RWPE2 (cell line): ENCODE measurements at regions not wholly inside any gene's neighbourhood (a gene's known extent, or its start where the extent isn't known, plus 50 kb on each side); places are given as distances from the start of the nearest gene placed in this dataset.

Experiments
- ATAC-seq: fragments of 200-7000 bp; cut with Tn5 transposase; 3 replicates; pipeline ENCODE4 v1.9.1; 2021; ENCODE audit warnings: low read depth
- DNase-seq: peaks from one replicate; pipeline ENCODE4 v3.0.0-alpha.2; 2020; ENCODE audit warnings: low spot score
- H3K27ac ChIP-seq: fragments of 450-650 bp; 2 replicates; pipeline ENCODE4 v1.5.1; 2017; ENCODE audit warnings: mild to moderate bottlenecking; ENCODE audit not compliant: poor library complexity, severe bottlenecking
- H3K27me3 ChIP-seq: fragments of 250-450 bp; sonication (Bioruptor Pico); 2 replicates; pipeline ENCODE4 v1.5.1; 2021; ENCODE audit warnings: mild to moderate bottlenecking, moderate library complexity; ENCODE audit not compliant: insufficient read depth, poor library complexity, severe bottlenecking
- H3K36me3 ChIP-seq: fragments of 250-450 bp; sonication (Bioruptor Pico); 2 replicates; pipeline ENCODE4 v1.5.1; 2020; ENCODE audit warnings: low read depth, mild to moderate bottlenecking, moderate library complexity
- H3K4me1 ChIP-seq: fragments of 250-450 bp; sonication (Bioruptor Pico); 2 replicates; pipeline ENCODE4 v1.5.1; 2021; ENCODE audit warnings: mild to moderate bottlenecking, moderate library complexity; ENCODE audit not compliant: insufficient read depth, poor library complexity, severe bottlenecking
- H3K4me3 ChIP-seq: fragments of 250-450 bp; sonication (Bioruptor Pico); 2 replicates; pipeline ENCODE4 v1.5.1; 2021; ENCODE audit warnings: mild to moderate bottlenecking, moderate library complexity; ENCODE audit not compliant: severe bottlenecking
- H3K9me3 ChIP-seq: fragments of 250-450 bp; sonication (Bioruptor Pico); 2 replicates; pipeline ENCODE4 v1.5.1; 2021; ENCODE audit warnings: mild to moderate bottlenecking, moderate library complexity; ENCODE audit not compliant: severe bottlenecking
- TF ChIP-seq, protein P1 (sequence below): fragments of 450-650 bp; IDR thresholded peaks from one replicate; pipeline ENCODE4 v1.5.1; 2017; ENCODE audit warnings: mild to moderate bottlenecking, moderate library complexity; ENCODE audit not compliant: poor library complexity, severe bottlenecking

DNA sequence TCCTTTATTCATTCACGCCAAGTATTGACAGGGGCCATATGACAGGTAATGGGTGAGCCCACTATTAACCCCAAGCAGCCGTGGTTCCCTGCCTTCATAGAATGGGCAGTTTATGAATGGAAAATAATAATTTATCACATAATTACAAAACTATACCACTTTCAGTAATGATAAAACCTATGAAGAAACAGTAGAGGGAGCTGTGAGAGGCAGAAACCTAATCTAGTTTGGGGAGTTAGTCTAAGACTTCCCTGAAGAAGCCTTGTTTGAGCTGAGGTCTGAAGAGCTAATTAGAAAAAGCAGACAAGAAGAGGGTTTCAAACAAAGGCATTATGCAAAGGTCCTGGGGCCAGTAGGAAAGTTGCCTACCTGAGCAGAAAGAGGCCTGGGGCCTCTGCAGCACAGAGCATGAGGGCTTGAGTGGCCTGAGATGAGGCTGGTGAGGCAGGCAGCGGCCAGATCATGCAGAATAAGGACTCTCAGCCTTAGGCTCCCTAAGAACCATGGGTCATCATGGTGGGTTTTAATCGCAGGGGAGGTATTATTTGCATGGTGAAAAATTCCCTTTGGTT is 142.8 kb downstream of the ATG4C start:
- TF ChIP-seq, protein P1, sequence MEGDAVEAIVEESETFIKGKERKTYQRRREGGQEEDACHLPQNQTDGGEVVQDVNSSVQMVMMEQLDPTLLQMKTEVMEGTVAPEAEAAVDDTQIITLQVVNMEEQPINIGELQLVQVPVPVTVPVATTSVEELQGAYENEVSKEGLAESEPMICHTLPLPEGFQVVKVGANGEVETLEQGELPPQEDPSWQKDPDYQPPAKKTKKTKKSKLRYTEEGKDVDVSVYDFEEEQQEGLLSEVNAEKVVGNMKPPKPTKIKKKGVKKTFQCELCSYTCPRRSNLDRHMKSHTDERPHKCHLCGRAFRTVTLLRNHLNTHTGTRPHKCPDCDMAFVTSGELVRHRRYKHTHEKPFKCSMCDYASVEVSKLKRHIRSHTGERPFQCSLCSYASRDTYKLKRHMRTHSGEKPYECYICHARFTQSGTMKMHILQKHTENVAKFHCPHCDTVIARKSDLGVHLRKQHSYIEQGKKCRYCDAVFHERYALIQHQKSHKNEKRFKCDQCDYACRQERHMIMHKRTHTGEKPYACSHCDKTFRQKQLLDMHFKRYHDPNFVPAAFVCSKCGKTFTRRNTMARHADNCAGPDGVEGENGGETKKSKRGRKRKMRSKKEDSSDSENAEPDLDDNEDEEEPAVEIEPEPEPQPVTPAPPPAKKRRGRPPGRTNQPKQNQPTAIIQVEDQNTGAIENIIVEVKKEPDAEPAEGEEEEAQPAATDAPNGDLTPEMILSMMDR, result peak; percentile 15
- no peaks in the 10 kb centered on the region for H3K9me3 ChIP-seq
- H3K27me3 ChIP-seq, result peaks cover 3% of the 10 kb centered on the region
- no peak overlapping the region for H3K27ac ChIP-seq
- no peak for DNase-seq
- H3K4me1 ChIP-seq, result no peaks in the 10 kb centered on the region
- H3K4me3 ChIP-seq, result no peak overlapping the region
- no peaks in the 10 kb centered on the region for H3K36me3 ChIP-seq
- no peak for ATAC-seq

DNA sequence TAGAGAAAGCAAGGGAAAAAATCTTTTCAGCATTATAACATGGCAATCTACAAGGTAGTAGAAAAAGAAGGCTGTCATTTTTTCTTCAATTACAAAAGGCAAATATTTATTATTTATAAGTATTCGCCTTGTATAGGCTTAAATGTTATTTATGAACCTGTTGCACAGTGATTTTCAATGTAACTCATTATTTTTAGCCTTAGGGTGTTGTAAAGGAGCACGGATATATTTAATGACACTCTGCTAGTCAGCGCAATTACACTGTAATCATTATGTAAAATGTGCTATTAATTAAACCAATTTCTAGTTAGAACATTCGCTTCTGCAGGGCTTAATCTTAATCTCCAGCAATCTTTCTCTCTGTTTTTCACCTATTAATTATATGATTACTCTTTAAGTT is 145.0 kb downstream of the ATG4C start:
- no peaks in the 10 kb centered on the region for H3K36me3 ChIP-seq
- ATAC-seq (no peak), DNase-seq (no peak)
- H3K4me1 ChIP-seq, result no peaks in the 10 kb centered on the region
- no peaks in the 10 kb centered on the region for H3K9me3 ChIP-seq
- no peak overlapping the region for H3K4me3 ChIP-seq
- peaks cover 3% of the 10 kb centered on the region for H3K27me3 ChIP-seq
- TF ChIP-seq, protein P1, result no peak
- H3K27ac ChIP-seq, result no peak overlapping the region

DNA sequence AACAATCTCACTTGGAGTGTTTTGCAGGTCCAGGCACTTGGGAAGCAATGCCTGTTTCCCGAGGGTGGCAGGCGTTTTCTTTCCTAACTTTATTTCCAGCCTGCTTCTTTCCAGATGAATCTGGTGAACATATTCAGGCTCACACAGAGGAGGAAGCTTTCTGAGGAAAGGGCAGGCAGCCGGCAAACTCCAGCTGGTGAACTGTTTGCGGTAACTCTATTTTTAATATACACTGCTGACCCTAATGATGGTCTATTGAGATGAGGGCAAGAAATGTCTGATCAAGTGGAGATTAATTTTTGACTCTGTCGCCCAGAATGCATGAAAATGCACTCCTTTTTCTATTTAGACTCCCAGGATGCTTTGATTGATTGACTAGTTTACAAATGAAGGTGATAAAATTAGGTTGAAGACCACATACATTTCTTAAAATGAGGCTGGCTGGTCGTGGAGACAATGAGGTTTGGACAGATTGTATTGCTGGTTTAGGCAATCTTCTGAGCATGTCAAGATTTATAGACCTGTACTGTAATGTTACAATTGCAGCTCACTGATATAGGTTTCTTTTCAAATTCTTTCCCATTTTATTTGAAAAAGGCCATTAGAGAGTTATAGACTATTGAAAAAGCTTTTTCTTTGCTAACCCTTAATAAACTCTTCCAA is 153.8 kb downstream of the ATG4C start:
- ATAC-seq (no peak), DNase-seq (no peak)
- H3K36me3 ChIP-seq, result no peaks in the 10 kb centered on the region
- H3K4me1 ChIP-seq, result no peaks in the 10 kb centered on the region
- no peaks in the 10 kb centered on the region for H3K9me3 ChIP-seq
- TF ChIP-seq, protein P1, result no peak
- no peak overlapping the region for H3K4me3 ChIP-seq
- H3K27me3 ChIP-seq, result peaks cover 4% of the 10 kb centered on the region
- H3K27ac ChIP-seq, result no peak overlapping the region

DNA sequence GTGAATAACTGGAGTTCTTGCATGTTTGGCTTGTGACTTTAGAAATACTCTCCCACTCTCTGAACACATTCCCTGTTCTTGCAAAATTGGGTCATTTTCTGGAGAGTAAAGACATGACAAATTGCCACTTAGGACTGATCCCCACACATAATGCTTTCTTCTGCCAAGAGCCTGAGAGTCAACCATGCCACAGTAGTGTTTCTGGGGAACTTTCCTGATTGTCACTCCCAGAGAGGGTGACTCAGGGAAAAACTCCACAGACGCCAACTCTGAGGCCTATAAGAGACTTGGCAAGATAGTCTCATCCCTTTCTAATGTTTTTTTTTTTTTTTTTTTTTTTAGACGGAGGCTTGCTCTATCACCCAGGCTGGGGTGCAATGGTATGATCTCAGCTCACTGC is 157.8 kb downstream of the ATG4C start:
- Histone ChIP-seq H3K9me3 (no peaks in the 10 kb centered on the region), H3K27ac (no peak overlapping the region), H3K4me1 (no peaks in the 10 kb centered on the region), H3K27me3 (peaks cover 13% of the 10 kb centered on the region), H3K4me3 (no peak overlapping the region), H3K36me3 (no peaks in the 10 kb centered on the region)
- TF ChIP-seq, protein P1, result no peak
- no peak for ATAC-seq
- DNase-seq, result no peak

DNA sequence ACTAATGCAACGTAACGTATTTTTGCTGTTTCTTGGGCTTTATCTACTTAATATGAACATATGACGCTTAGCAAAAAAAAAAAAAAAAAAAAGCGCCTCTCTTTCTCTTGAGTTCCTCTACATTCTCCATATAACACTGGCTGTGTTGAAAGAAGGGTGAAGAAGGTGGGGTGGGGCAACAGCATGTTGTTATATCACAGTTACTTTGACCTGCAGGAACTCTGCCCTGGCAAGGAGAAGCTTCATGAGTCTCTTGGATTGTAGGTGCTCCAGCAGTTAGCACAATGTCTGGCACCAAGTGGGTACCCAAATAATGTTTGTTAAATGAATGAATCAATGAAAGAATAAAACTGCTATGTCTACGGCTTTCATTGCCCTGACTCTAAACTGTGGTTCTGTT is 162.6 kb downstream of the ATG4C start:
- Histone ChIP-seq H3K27ac (no peak overlapping the region), H3K27me3 (peaks cover 27% of the 10 kb centered on the region), H3K4me3 (no peak overlapping the region), H3K36me3 (no peaks in the 10 kb centered on the region), H3K9me3 (no peaks in the 10 kb centered on the region), H3K4me1 (no peaks in the 10 kb centered on the region)
- no peak for ATAC-seq
- no peak for DNase-seq
- TF ChIP-seq, protein P1, result no peak
